Neural cell (in vitro differentiated cells): ENCODE measurements at regions not wholly inside any gene's neighbourhood (a gene's known extent, or its start where the extent isn't known, plus 50 kb on each side); places are given as distances from the start of the nearest gene placed in this dataset.

Experiments used
- H2AFZ ChIP-seq: fragments of 200-600, 300-800 bp; sonication (generic), shearing (Covaris generic); 2 replicates; pipeline ENCODE4 v1.6.0; 2014; ENCODE audit warnings: low read depth, mild to moderate bottlenecking, antibody characterized with exemption, low read length, moderate library complexity
- H3F3A ChIP-seq: fragments of 200-600 bp; shearing (Covaris generic); 2 replicates; pipeline ENCODE4 v1.6.1; 2016; ENCODE audit warnings: mild to moderate bottlenecking, moderate library complexity, mixed read lengths, antibody characterized with exemption, low read length; ENCODE audit not compliant: insufficient read depth, poor library complexity, severe bottlenecking
- H3K27ac ChIP-seq: fragments of 200-600, 300-800 bp; sonication (generic), shearing (Covaris generic); 2 replicates; pipeline ENCODE4 v1.5.1; 2014; ENCODE audit warnings: mild to moderate bottlenecking, low read length, moderate library complexity
- H3K27me3 ChIP-seq: fragments of 300-800, 200-600 bp; sonication (generic), shearing (Covaris generic); 2 replicates; pipeline ENCODE4 v1.6.0; 2014; ENCODE audit warnings: mild to moderate bottlenecking, low read depth, low read length, moderate library complexity; ENCODE audit not compliant: insufficient read depth
- H3K36me3 ChIP-seq: fragments of 300-800, 200-600 bp; sonication (generic), shearing (Covaris generic); 2 replicates; pipeline ENCODE4 v1.5.1; 2014; ENCODE audit warnings: mild to moderate bottlenecking, antibody characterized with exemption, low read length, moderate library complexity; ENCODE audit not compliant: insufficient read depth
- H3K4me2 ChIP-seq: fragments of 300-800, 200-600 bp; sonication (generic), shearing (Covaris generic); 2 replicates; pipeline ENCODE4 v1.6.0; 2014; ENCODE audit warnings: mild to moderate bottlenecking, low read length
- H3K4me3 ChIP-seq: fragments of 300-800, 200-600 bp; sonication (generic), shearing (Covaris generic); 2 replicates; pipeline ENCODE4 v1.5.1; 2014; ENCODE audit warnings: mild to moderate bottlenecking, low read length, moderate library complexity
- H3K79me2 ChIP-seq: fragments of 200-600 bp; shearing (Covaris generic); replicated peaks from 2 replicates; pipeline ENCODE4 v1.6.0; 2014; ENCODE audit warnings: mild to moderate bottlenecking, low read length, moderate library complexity; ENCODE audit not compliant: insufficient read depth
- H3K9ac ChIP-seq: fragments of 300-800, 200-600 bp; sonication (generic), shearing (Covaris generic); 2 replicates; pipeline ENCODE4 v1.6.1; 2016; ENCODE audit warnings: mild to moderate bottlenecking, low read length, mixed read lengths
- H3K9me2 ChIP-seq: fragments of 200-600 bp; shearing (Covaris generic); 2 replicates; pipeline ENCODE4 v1.6.1; 2016; ENCODE audit warnings: mild to moderate bottlenecking, low read length, mixed read lengths; ENCODE audit not compliant: insufficient read depth
- H3K9me3 ChIP-seq: fragments of 200-600, 300-800 bp; sonication (generic), shearing (Covaris generic); 2 replicates; pipeline ENCODE4 v1.6.1; 2016; ENCODE audit warnings: mild to moderate bottlenecking, mixed run types, low read length, moderate library complexity, mixed read lengths
- H4K20me1 ChIP-seq: fragments of 200-600 bp; shearing (Covaris generic); 2 replicates; pipeline ENCODE4 v1.6.1; 2016; ENCODE audit warnings: mild to moderate bottlenecking, mixed run types; ENCODE audit not compliant: insufficient read depth
- CTCF ChIP-seq: fragments of 450-650 bp; IDR thresholded peaks from 2 replicates; pipeline ENCODE4 v1.5.1; 2014; ENCODE audit warnings: antibody characterized with exemption, mild to moderate bottlenecking, moderate library complexity; ENCODE audit not compliant: poor library complexity, severe bottlenecking
- EP300 ChIP-seq: fragments of 450-650 bp; conservative IDR thresholded peaks from 2 replicates; pipeline ENCODE4 v1.6.1; 2014; ENCODE audit warnings: antibody characterized with exemption, mild to moderate bottlenecking, moderate library complexity; ENCODE audit not compliant: poor library complexity, severe bottlenecking
- EZH2 ChIP-seq: fragments of 200-600, 300-800 bp; shearing (Covaris generic), sonication (generic); IDR thresholded peaks from 2 replicates; pipeline ENCODE4 v1.6.1; 2014; ENCODE audit warnings: antibody characterized with exemption, low read length, borderline replicate concordance, mild to moderate bottlenecking; ENCODE audit not compliant: insufficient read depth, poor library complexity, severe bottlenecking
- MXI1 ChIP-seq: fragments of 450-650 bp; conservative IDR thresholded peaks from 2 replicates; pipeline ENCODE4 v1.6.1; 2014; ENCODE audit warnings: antibody characterized with exemption, mild to moderate bottlenecking; ENCODE audit not compliant: poor library complexity, severe bottlenecking
- POLR2AphosphoS5 ChIP-seq: IDR thresholded peaks from 2 replicates; pipeline ENCODE4 v1.6.1; 2012
- RAD21 ChIP-seq: fragments of 450-650 bp; conservative IDR thresholded peaks from 2 replicates; pipeline ENCODE4 v1.6.1; 2014; ENCODE audit warnings: antibody characterized with exemption, mild to moderate bottlenecking, moderate library complexity
- REST ChIP-seq: IDR thresholded peaks from 2 replicates; pipeline ENCODE4 v1.6.1; 2012; ENCODE audit warnings: borderline replicate concordance
- SMC3 ChIP-seq: fragments of 450-650 bp; conservative IDR thresholded peaks from 2 replicates; pipeline ENCODE4 v1.6.1; 2014; ENCODE audit warnings: antibody characterized with exemption, mild to moderate bottlenecking, moderate library complexity; ENCODE audit not compliant: poor library complexity
- TAF1 ChIP-seq: IDR thresholded peaks from 2 replicates; pipeline ENCODE4 v1.6.1; 2012; ENCODE audit warnings: low read depth

- TF ChIP-seq EP300 = no peak
- TF ChIP-seq TAF1 = no peak
- no peak for TF ChIP-seq SMC3
- no peak for TF ChIP-seq CTCF
- TF ChIP-seq REST = no peak
- no peak for TF ChIP-seq EZH2
- no peaks in the 10 kb centered on the region for H3K36me3 ChIP-seq
- H3K9me3 ChIP-seq = no peaks in the 10 kb centered on the region
- no peaks in the 10 kb centered on the region for H3K9me2 ChIP-seq
- no peaks in the 10 kb centered on the region for H4K20me1 ChIP-seq
- H3K4me2 ChIP-seq = no peak overlapping the region
- H3K27ac ChIP-seq = no peak overlapping the region
- no peak overlapping the region for H2AFZ ChIP-seq
- H3K4me3 ChIP-seq = no peak overlapping the region
- no peaks in the 10 kb centered on the region for H3F3A ChIP-seq
- no peaks in the 10 kb centered on the region for H3K27me3 ChIP-seq
- no peak overlapping the region for H3K9ac ChIP-seq
- no peaks in the 10 kb centered on the region for H3K79me2 ChIP-seq
Observed at GRCh38 chr6:167494698-167495435, 170.0 kb downstream of the TTLL2 start.

GRCh38 chr6:167495506-167496401 lies 170.9 kb downstream of the TTLL2 start:
- Histone ChIP-seq H3K4me3 (no peak overlapping the region), H3K27ac (no peak overlapping the region), H3K9me3 (no peaks in the 10 kb centered on the region), H4K20me1 (no peaks in the 10 kb centered on the region), H3K9ac (peak overlapping the region; percentile 5), H3K9me2 (no peaks in the 10 kb centered on the region), H2AFZ (no peak overlapping the region), H3K27me3 (no peaks in the 10 kb centered on the region), H3F3A (no peaks in the 10 kb centered on the region), H3K79me2 (no peaks in the 10 kb centered on the region), H3K4me2 (no peak overlapping the region), H3K36me3 (no peaks in the 10 kb centered on the region)
- no peak for TF ChIP-seq POLR2AphosphoS5
- TF ChIP-seq REST = no peak
- no peak for TF ChIP-seq MXI1
- no peak for TF ChIP-seq TAF1
- TF ChIP-seq RAD21 = no peak
- no peak for TF ChIP-seq CTCF
- no peak for TF ChIP-seq EP300
- TF ChIP-seq SMC3 = no peak
